Panc1 (cell line): ENCODE measurements at regions not wholly inside any gene's neighbourhood (a gene's known extent, or its start where the extent isn't known, plus 50 kb on each side); places are given as distances from the start of the nearest gene placed in this dataset.

Source experiments
- POLR2AphosphoS5 ChIP-seq: IDR thresholded peaks from 2 replicates; pipeline ENCODE4 v1.6.1; 2012; ENCODE audit warnings: mild to moderate bottlenecking, low read depth, low read length, moderate library complexity
- REST ChIP-seq, 2 experiments: IDR thresholded peaks; 2 replicates each; pipeline ENCODE4 v1.6.1; 2011 to 2012; ENCODE audit warnings: low read depth in 2 of 2, control low read depth in 1 of 2, low read length in 1 of 2, mild to moderate bottlenecking in 1 of 2, moderate library complexity in 1 of 2; ENCODE audit not compliant: insufficient read depth in 1 of 2
- TCF7L2 ChIP-seq: IDR thresholded peaks from 2 replicates; pipeline ENCODE4 v1.6.1; 2011; ENCODE audit warnings: mild to moderate bottlenecking, low read depth, low read length, inconsistent platforms
- TF ChIP-seq, protein P1 (sequence below): fragments of 450-650 bp; IDR thresholded peaks from 2 replicates; pipeline ENCODE4 v1.5.1; 2017; ENCODE audit warnings: mild to moderate bottlenecking

GRCh38 chr16:51683882-51684281 lies 532.8 kb upstream of the SALL1 start:
- TF ChIP-seq, protein P1, sequence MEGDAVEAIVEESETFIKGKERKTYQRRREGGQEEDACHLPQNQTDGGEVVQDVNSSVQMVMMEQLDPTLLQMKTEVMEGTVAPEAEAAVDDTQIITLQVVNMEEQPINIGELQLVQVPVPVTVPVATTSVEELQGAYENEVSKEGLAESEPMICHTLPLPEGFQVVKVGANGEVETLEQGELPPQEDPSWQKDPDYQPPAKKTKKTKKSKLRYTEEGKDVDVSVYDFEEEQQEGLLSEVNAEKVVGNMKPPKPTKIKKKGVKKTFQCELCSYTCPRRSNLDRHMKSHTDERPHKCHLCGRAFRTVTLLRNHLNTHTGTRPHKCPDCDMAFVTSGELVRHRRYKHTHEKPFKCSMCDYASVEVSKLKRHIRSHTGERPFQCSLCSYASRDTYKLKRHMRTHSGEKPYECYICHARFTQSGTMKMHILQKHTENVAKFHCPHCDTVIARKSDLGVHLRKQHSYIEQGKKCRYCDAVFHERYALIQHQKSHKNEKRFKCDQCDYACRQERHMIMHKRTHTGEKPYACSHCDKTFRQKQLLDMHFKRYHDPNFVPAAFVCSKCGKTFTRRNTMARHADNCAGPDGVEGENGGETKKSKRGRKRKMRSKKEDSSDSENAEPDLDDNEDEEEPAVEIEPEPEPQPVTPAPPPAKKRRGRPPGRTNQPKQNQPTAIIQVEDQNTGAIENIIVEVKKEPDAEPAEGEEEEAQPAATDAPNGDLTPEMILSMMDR, result no peak
- no peak for TF ChIP-seq REST (IDR thresholded peaks at IDR 0.05; ENCODE audit: insufficient read depth in 1 of 2, low read depth in 2 of 2, low read length in 1 of 2)
- TF ChIP-seq POLR2AphosphoS5, result no peak
- no peak for TF ChIP-seq TCF7L2
